GM18505 (cell line): ENCODE measurements at regions not wholly inside any gene's neighbourhood (a gene's known extent, or its start where the extent isn't known, plus 50 kb on each side); places are given as distances from the start of the nearest gene placed in this dataset.

Source experiments
- ATAC-seq: cut with Tn5 transposase; IDR thresholded peaks from one replicate; pipeline ENCODE4 v1.9.1; 2021; ENCODE audit not compliant: unreplicated experiment
- POLR2A ChIP-seq: IDR thresholded peaks from 4 replicates; pipeline ENCODE4 v1.6.1; 2011; ENCODE audit warnings: borderline replicate concordance; ENCODE audit not compliant: insufficient read depth, insufficient read length; ENCODE audit errors: extremely low read depth

GRCh38 chr6:23940466-23940865 lies 185.5 kb upstream of the NRSN1 start:
- TF ChIP-seq POLR2A = no peak
- no peak for ATAC-seq

GRCh38 chr6:23951691-23952090 lies 174.3 kb upstream of the NRSN1 start:
- TF ChIP-seq POLR2A = no peak
- ATAC-seq = no peak

- TF ChIP-seq POLR2A = no peak
- ATAC-seq = no peak
These were observed 173.8 kb upstream of the NRSN1 start for GRCh38 chr6:23952245-23952644.

GRCh38 chr6:23953976-23954375 lies 172.0 kb upstream of the NRSN1 start:
- no peak for ATAC-seq
- TF ChIP-seq POLR2A = no peak

GRCh38 chr6:23957017-23957416 lies 169.0 kb upstream of the NRSN1 start:
- ATAC-seq = no peak
- TF ChIP-seq POLR2A = no peak

GRCh38 chr6:23964865-23965264 lies 161.2 kb upstream of the NRSN1 start:
- TF ChIP-seq POLR2A = no peak
- ATAC-seq = no peak

- TF ChIP-seq POLR2A = no peak
- no peak for ATAC-seq
These were observed 156.7 kb upstream of the NRSN1 start for GRCh38 chr6:23969344-23969743.

GRCh38 chr6:23977706-23978105 lies 148.3 kb upstream of the NRSN1 start:
- TF ChIP-seq POLR2A = no peak
- no peak for ATAC-seq

- TF ChIP-seq POLR2A = no peak
- no peak for ATAC-seq
These were observed 145.1 kb upstream of the NRSN1 start for GRCh38 chr6:23980965-23981364.

GRCh38 chr6:23981923-23982322 lies 144.1 kb upstream of the NRSN1 start:
- no peak for TF ChIP-seq POLR2A
- ATAC-seq = no peak

GRCh38 chr6:23983735-23984134 lies 142.3 kb upstream of the NRSN1 start:
- no peak for TF ChIP-seq POLR2A
- ATAC-seq = no peak

GRCh38 chr6:23985015-23985414 lies 141.0 kb upstream of the NRSN1 start:
- ATAC-seq = no peak
- TF ChIP-seq POLR2A = no peak

GRCh38 chr6:23989885-23990533 lies 136.0 kb upstream of the NRSN1 start:
- ATAC-seq = no peak
- no peak for TF ChIP-seq POLR2A

GRCh38 chr6:23994013-23994412 lies 132.0 kb upstream of the NRSN1 start:
- no peak for ATAC-seq
- TF ChIP-seq POLR2A = no peak

- no peak for ATAC-seq
- no peak for TF ChIP-seq POLR2A
These were observed 122.0 kb upstream of the NRSN1 start for GRCh38 chr6:24004062-24004461.

- no peak for TF ChIP-seq POLR2A
- ATAC-seq = no peak
These were observed 121.4 kb upstream of the NRSN1 start for GRCh38 chr6:24004659-24005058.

- ATAC-seq = no peak
- no peak for TF ChIP-seq POLR2A
These were observed 119.8 kb upstream of the NRSN1 start for GRCh38 chr6:24006254-24006653.
